GM19240 (cell line): ENCODE measurements at regions not wholly inside any gene's neighbourhood (a gene's known extent, or its start where the extent isn't known, plus 50 kb on each side); places are given as distances from the start of the nearest gene placed in this dataset.
"Not testable (repeated sequence)": the region's sequence is repeated elsewhere in the genome, so short reads cannot be mapped to it uniquely, and the experiment has no call there.

ENCODE experiments used
- DNase-seq: peaks from one replicate; pipeline ENCODE4 v3.0.0; 2011; ENCODE audit warnings: low spot score; ENCODE audit not compliant: insufficient read length

- DNase-seq = no peak
Observed at GRCh38 chr2:11877764-11878163, 131.3 kb downstream of the LPIN1 start.

DNA sequence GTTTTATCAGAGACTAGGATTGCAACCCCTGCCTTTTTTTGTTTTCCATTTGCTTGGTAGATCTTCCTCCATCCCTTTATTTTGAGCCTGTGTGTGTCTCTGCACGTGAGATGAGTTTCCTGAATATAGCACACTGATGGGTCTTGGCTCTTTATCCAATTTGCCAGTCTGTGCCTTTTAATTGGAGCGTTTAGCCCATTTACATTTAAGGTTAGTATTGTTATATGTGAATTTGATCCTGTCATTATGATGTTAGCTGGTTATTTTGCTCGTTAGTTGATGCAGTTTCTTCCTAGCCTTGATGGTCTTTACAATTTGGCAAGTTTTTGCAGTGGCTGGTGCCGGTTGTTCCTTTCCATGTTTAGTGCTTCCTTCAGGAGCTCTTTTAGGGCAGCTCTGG lies 138.8 kb downstream of the LPIN1 start:
- not testable (repeated sequence) for DNase-seq

GRCh38 chr2:11886899-11887298 lies 140.5 kb downstream of the LPIN1 start:
- not testable (repeated sequence) for DNase-seq

DNA sequence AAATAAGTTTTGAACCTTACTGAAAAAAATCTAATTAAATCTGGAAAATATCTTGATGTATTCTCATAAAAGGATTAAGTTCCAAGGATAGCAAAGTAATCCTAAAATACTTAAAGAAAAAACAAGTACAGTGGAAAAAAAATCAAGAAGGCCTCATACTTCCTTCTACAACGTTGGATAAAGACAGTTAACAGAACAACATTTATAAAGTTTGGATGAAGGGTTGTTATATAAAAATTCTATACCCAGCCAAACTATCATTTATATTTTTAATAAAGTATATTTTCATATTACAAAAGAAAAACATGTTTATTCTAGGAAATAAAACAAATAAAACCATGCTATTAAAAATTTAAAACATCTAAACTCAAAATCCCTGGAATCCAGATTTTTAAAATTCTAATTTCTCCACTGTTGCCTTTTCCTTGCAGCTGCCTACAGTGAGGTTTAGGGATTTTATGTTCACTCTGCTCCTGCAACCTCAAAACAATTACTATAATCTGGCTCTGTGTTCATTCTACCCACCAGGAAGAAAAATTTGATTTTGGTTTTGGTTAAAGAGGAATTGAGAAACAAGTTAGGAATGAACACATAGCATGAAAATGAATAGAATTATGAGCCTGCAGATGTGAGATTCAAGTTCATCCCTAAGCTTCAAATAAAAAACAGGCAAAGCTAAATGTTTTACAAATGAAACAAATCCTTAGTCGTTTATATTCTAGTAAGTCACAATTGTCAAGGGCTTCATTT lies 142.8 kb downstream of the LPIN1 start:
- no peak for DNase-seq

GRCh38 chr2:11889854-11890253 lies 143.4 kb downstream of the LPIN1 start:
- DNase-seq = no peak

DNA sequence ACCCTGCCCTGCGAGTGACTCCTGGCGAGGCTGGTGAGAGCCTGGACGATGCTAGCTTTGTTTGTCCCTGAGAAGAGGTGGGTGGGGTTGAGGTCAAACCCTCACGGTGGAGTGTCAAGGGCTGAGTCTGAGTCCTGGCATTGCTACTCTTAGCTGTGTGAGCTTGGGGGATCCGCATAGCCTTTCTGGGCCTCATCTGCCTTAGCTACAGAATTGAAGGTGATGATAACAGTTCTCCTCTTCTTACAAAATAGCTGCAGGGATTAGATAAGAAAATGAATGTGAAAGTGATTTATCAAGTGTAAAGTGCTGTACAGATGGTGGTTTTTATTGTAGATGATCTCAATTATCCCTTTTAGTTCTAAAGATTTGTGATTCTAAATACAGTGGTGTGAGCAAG lies 144.6 kb downstream of the LPIN1 start:
- no peak for DNase-seq

DNA sequence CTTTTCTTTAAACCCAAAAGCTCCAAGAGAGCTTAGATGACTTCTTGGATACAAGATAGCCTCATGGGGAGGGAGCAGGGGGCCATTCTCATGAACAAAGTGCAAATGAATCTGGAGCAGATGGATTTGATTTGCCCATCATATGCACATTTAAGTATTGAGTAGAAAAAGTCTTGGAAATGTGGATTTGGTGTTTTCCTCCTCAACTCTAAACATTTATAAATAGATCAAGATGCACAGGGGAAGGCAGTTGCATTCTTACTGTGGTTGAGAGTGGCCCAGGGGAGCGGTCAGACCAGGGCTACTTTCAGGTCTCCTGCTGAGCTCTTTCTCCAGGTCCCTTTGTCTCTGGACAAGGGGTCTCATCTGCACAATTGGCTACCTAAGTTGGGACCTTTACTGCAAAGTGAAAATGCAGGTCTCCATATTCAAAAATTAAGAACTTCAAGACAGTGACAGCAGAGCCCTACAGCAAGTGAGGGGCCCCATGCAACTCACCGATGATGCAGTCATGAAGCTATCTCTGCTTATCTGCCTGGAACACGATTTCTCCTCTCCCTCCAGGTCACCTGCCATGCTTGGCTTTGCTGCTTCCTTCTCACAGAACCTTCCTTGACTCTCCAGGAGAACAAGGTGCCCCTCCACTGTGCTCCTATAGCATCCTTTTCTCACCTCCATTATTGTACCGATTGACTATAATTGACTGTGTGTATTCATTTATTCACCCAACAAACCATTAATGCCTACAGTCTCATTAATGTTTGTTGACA lies 145.4 kb downstream of the LPIN1 start:
- DNase-seq = no peak

- no peak for DNase-seq
Observed at GRCh38 chr2:11896386-11896785, 150.0 kb downstream of the LPIN1 start.

DNA sequence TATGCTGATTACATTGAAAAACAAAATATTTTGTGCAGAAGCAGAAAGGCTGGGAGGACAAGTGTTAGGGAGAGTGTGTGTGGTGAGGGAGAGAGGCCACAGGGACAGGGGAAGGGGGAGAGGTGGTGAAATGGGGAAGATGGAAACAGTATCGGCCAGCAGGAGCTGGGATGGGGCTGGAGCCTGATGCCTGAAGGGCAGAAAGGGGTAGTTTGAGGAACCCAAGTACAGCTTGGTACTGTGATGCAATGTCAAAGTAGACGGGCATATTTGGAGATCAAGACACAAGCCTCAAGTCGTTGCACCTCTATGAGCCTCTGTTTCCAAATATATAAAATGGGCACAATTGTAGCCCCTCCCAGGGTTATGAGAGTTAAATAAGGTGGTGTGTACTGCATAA lies 152.1 kb downstream of the LPIN1 start:
- no peak for DNase-seq

- no peak for DNase-seq
Observed at GRCh38 chr2:11899264-11899818, 152.9 kb downstream of the LPIN1 start.

DNA sequence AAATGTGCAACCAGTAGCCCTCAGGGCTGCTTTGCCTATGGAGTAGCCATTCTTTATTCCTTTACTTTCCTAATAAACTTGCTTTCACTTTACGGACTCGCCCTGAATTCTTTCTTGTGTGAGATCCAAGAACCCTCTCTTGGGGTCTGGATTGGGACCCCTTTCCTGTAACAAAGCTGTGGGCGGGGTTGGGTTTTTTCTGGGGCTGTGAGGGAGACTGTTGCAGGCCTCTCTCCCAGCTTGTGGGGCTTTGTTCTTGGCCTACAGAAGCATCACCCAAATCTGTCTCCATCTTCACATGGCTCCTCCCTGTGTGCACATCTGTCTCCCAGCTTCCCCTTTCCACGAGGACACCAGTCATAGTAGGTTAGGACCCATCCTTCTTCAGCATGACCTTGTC lies 154.5 kb downstream of the LPIN1 start:
- not testable (repeated sequence) for DNase-seq

DNA sequence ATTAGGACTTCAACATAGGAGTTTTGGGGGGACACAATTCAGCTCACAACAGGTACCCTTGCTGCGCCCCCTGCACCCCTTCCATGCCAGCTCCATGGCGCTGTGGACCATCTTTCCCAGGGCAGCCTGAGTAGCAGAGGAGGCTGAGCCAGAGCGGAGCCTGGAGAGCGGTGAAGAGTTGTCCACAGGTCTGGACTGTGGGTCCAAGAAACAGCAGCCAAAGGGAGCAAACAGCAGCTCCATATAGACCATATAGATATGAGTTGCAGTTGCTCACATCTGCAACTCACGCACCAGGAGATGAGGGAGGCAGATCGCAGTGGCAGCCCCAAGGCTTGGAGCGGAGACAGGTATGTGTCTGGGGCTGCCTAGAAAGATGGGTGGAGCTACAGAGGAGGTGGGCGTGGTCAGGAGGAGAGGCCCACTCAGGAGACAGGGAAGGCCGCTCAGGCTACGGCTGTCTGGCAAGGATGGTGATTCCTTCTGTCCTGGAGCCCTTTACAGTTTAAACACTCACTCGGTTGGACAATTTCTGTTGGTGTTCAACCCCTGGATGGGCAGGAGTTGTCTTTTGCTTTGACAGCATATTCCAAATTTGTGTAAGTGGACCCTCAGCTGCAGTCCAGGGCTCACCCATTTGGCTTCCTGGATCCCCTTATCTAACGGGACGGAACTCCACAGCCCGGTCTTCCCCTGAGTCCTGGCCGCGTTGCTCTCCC lies 155.1 kb downstream of the LPIN1 start:
- no peak for DNase-seq

- no peak for DNase-seq
Observed at GRCh38 chr2:11903085-11903606, 156.7 kb downstream of the LPIN1 start.

GRCh38 chr2:11904029-11904428 lies 157.6 kb downstream of the LPIN1 start:
- DNase-seq = no peak

- DNase-seq = no peak
Observed at GRCh38 chr2:11904941-11905340, 158.5 kb downstream of the LPIN1 start.

DNA sequence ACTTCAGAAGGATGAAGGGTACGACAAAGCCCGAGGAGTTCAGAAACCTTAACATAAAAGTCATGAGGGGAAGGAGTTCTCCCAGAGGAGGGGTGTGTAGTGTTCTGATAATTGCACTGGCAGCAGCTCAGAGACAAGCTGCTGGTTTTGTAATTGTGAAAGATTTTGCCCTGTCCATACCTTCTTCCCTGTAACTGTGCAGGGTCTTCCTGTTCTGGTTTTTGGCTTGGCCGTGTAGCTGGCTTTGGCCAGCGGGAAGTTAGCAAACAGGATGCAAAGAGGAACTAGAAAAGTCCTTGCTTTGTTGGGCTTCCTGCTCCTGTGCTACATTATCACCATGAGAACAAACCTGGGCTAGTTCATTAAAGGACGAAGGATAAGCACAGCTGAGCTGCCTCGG lies 160.8 kb downstream of the LPIN1 start:
- no peak for DNase-seq

- no peak for DNase-seq
Observed at GRCh38 chr2:11910971-11911370, 164.5 kb downstream of the LPIN1 start.

DNA sequence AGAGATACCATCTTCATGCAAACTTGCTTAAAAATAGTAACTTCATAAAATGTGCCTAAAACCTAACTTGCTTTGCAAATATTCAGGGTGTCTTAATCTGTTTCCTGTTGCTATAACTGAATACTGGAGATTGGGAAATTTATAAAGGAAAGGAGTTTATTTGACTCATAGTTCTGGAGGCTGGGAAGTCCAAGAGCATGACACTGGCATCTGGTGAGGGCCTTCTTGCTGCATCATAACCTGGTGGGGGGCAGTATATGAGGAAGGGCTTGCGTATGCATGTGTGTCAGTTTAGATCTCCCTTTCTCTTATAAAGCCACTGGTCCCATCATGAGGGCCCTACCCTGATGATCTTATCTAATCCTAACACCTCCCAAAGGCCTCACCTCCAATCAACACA lies 166.5 kb downstream of the LPIN1 start:
- DNase-seq = no peak

DNA sequence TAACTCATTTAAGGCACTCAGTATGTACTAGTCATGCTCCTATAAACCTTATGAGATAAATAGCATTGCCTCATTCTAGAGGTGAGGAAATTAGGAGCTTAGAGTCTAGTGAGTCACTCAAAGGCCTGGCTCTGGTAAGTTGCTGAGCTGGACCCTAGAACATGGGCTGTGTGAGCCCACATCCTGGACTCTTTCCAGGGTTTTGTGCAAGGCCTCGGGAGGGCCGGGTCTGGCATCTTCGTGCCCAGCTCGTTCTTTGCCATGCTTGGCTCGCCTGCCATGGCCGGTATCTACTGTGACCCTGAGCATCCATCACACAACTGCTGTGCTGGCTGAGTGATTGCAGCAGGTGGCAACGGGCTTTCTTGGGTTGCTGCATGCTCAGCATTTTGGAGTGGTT lies 168.0 kb downstream of the LPIN1 start:
- no peak for DNase-seq

DNA sequence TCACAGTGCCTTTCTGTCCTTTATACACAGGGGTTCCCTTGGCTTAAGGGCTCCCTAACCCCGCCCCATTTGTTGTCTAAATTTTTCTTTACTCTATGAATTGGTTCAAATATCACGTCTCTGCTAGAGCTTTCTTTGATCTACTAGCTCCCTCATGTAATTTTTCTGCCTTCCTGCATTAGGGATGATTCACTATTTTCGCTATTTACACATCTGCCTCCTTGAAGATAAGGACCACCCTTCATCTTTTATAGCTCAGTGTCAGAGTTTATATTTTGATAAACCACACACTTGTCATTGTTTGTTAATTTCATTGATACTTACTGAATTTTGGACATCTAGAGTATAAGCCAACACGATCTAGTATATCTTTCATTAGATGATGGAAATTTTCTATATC lies 169.2 kb downstream of the LPIN1 start:
- no peak for DNase-seq

DNA sequence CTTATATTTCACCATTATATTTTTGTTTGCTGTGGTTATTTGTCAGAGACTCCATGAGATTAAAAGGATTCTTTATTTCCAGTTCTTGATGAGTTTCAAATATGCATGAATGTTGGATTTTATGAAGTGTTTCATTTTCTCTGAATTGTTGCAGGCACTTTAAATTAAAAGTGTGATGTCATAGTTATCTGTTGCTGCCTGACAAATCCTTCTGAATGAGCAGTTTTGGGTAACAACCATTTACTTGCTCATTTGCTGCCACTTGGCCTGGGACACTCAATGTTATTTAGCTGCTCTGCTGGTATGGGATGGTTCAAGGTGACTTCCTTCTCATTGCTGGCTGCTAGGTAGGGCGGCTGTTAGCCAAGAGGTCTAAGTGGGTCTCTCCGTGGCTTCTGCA lies 173.5 kb downstream of the LPIN1 start:
- DNase-seq = no peak
